GM12878 (cell line): ENCODE measurements at regions not wholly inside any gene's neighbourhood (a gene's known extent, or its start where the extent isn't known, plus 50 kb on each side); places are given as distances from the start of the nearest gene placed in this dataset.

Experiments
- EP300 ChIP-seq, 2 experiments: fragments of 150-350 bp in 1 of 2; IDR thresholded peaks; 2 replicates each; pipeline ENCODE4 v1.6.1; 2011 to 2012; ENCODE audit warnings: low read depth in 2 of 2, low read length in 2 of 2, borderline replicate concordance in 1 of 2, improper control_type of control experiment in 1 of 2, inconsistent platforms in 1 of 2; ENCODE audit not compliant: control insufficient read depth in 1 of 2
- MYC ChIP-seq: IDR thresholded peaks from 2 replicates; pipeline ENCODE4 v1.6.1; 2011; ENCODE audit warnings: mild to moderate bottlenecking, low read length, moderate library complexity, inconsistent platforms; ENCODE audit not compliant: insufficient read depth, insufficient replicate concordance, insufficient read length, severe bottlenecking
- NFYB ChIP-seq: IDR thresholded peaks from 2 replicates; pipeline ENCODE4 v1.6.1; 2011; ENCODE audit warnings: low read depth, mild to moderate bottlenecking, low read length, improper control_type of control experiment, moderate library complexity; ENCODE audit not compliant: insufficient read depth
- POLR2AphosphoS5 ChIP-seq: IDR thresholded peaks from 2 replicates; pipeline ENCODE4 v1.6.1; 2011; ENCODE audit warnings: mild to moderate bottlenecking, low read length, inconsistent platforms
- TF ChIP-seq, protein P1 (sequence below), 3 experiments: IDR thresholded peaks in 2 of 3; conservative IDR thresholded peaks in 1 of 3; 2 replicates each; pipeline ENCODE4 v1.5.1; 2011; ENCODE audit warnings: low read depth in 3 of 3, low read length in 3 of 3, mild to moderate bottlenecking in 3 of 3, control low read depth in 2 of 3, moderate library complexity in 2 of 3, inconsistent platforms in 1 of 3, mixed read lengths in 1 of 3; ENCODE audit not compliant: control insufficient read depth in 2 of 3, insufficient read depth in 1 of 3; ENCODE audit errors: extremely low read depth in 1 of 3

DNA sequence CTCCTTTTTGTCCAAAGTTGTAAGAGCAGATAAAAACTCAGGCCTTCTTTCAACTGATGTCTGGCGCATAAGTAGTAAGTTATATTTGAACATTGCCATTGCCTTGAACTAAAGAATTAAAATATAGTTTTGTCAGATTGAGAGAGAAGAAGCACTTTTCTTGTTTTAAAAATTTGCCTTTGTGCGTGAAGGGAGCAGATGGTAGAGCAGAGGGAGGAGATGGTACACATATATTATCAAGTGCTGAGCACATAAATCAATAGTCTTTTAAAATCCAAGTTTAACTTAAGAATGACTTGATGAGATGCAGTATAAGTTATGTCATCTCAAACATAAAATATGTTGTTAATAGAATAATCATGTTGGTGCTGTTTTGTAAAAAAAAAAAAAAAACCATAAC is 504.6 kb upstream of the KLHL1 start:
- TF ChIP-seq POLR2AphosphoS5, result no peak
- TF ChIP-seq, protein P1, sequence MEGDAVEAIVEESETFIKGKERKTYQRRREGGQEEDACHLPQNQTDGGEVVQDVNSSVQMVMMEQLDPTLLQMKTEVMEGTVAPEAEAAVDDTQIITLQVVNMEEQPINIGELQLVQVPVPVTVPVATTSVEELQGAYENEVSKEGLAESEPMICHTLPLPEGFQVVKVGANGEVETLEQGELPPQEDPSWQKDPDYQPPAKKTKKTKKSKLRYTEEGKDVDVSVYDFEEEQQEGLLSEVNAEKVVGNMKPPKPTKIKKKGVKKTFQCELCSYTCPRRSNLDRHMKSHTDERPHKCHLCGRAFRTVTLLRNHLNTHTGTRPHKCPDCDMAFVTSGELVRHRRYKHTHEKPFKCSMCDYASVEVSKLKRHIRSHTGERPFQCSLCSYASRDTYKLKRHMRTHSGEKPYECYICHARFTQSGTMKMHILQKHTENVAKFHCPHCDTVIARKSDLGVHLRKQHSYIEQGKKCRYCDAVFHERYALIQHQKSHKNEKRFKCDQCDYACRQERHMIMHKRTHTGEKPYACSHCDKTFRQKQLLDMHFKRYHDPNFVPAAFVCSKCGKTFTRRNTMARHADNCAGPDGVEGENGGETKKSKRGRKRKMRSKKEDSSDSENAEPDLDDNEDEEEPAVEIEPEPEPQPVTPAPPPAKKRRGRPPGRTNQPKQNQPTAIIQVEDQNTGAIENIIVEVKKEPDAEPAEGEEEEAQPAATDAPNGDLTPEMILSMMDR (IDR thresholded peaks at IDR 0.05 in 2 of 3, conservative IDR thresholded peaks at IDR 0.05 in 1 of 3; ENCODE audit: control insufficient read depth in 2 of 3, extremely low read depth in 1 of 3, insufficient read depth in 1 of 3, low read depth in 3 of 3, low read length in 3 of 3), result no peak
- no peak for TF ChIP-seq NFYB
- no peak for TF ChIP-seq EP300 (IDR thresholded peaks at IDR 0.05; ENCODE audit: borderline replicate concordance in 1 of 2, control insufficient read depth in 1 of 2, low read depth in 2 of 2, low read length in 2 of 2)
- no peak for TF ChIP-seq MYC
